ENCODE measurements at regions not wholly inside any gene's neighbourhood (a gene's known extent, or its start where the extent isn't known, plus 50 kb on each side); places are given as distances from the start of the nearest gene placed in this dataset.

DNA sequence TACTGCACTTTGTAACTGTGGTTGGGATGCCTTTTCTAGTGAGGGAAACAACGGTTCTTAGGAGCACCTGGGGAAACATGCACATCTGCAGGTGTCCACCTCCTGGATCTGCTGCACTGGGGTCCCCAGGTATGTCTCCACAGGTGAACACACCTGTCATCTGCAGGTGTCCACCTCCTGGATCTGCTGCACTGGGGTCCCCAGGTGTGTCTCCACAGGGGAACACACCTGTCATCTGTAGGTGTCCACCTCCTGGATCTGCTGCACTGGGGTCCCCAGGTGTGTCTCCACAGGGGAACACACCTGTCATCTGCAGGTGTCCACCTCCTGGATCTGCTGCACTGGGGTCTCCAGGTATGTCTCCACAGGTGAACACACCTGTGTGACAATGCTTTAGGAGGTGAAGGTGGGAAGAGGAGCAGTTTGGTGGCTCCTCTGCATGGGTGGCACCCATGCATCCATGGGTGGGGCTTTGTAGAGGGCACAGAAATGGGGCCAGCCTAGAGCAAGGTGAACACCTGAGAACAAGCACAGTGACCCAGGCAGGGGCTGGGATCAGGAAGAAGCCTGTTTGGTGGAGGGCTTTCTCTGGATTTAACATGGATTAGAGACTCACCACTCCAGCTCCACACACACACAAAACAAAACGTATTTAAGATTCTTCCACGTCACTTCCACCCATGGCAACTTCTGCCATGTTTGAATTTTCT is 206.0 kb upstream of the CDH4 start:
- ChIA-PET CTCF (no interaction called here), POLR2A (no interaction called here)
- Histone ChIP-seq H3K9me3 (ENCODE audit: control insufficient read depth, insufficient read depth, low read length) (no peaks in the 10 kb centered on the region; the same call in 1 of the 2 replicates), H3K4me3 (ENCODE audit: low read depth, low read length) (no peak overlapping the region), H3K27me3 (ENCODE audit: control insufficient read depth, insufficient read depth, low read length) (peaks cover 4% of the 10 kb centered on the region), H3K27ac (ENCODE audit: low read depth, low read length) (no peak overlapping the region)
- no peak for DNase-seq (ENCODE audit: low read depth, low spot score)
- TF ChIP-seq, protein P1, sequence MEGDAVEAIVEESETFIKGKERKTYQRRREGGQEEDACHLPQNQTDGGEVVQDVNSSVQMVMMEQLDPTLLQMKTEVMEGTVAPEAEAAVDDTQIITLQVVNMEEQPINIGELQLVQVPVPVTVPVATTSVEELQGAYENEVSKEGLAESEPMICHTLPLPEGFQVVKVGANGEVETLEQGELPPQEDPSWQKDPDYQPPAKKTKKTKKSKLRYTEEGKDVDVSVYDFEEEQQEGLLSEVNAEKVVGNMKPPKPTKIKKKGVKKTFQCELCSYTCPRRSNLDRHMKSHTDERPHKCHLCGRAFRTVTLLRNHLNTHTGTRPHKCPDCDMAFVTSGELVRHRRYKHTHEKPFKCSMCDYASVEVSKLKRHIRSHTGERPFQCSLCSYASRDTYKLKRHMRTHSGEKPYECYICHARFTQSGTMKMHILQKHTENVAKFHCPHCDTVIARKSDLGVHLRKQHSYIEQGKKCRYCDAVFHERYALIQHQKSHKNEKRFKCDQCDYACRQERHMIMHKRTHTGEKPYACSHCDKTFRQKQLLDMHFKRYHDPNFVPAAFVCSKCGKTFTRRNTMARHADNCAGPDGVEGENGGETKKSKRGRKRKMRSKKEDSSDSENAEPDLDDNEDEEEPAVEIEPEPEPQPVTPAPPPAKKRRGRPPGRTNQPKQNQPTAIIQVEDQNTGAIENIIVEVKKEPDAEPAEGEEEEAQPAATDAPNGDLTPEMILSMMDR (IDR thresholded peaks at IDR 0.05; ENCODE audit: low read depth, low read length): no peak

DNA sequence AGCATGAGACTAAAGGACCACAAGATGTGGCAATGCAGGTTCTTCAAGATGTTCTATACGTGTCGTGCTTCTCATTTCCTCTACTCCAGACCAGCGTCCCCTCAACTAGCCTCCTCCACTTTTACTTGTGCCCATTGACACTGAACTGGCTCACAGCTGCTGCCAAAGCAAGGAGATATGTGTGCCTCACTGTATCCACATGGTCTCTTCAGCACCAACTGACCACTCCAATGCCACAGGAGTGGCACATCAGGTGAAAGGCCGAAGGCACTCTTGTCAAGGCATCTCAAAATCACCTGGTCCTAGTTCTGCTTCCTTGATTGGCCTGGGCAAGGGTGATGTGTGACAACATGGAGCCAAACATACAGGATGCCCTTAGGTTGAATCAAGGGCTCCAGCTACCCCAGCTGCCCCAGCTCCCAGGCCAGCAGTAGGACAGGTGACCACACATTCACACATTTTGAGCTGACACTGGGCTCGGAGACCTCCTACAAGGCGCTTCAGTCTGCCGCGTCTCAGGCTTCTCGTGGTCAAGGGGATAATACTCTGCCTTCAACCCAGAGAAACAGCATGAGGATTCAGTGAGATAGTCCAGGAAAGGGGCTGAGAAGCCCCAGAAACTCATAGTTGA is 205.2 kb upstream of the CDH4 start:
- Histone ChIP-seq H3K27ac (ENCODE audit: low read depth, low read length) (no peak overlapping the region), H3K27me3 (ENCODE audit: control insufficient read depth, insufficient read depth, low read length) (peaks cover 4% of the 10 kb centered on the region), H3K9me3 (ENCODE audit: control insufficient read depth, insufficient read depth, low read length) (no peaks in the 10 kb centered on the region), H3K4me3 (ENCODE audit: low read depth, low read length) (no peak overlapping the region)
- DNase-seq (ENCODE audit: low read depth, low spot score): no peak
- ChIA-PET CTCF (no interaction called here), POLR2A (no interaction called here)
- TF ChIP-seq, protein P1 (IDR thresholded peaks at IDR 0.05; ENCODE audit: low read depth, low read length): no peak

GRCh38 chr20:61047515-61047914 is 204.5 kb upstream of the CDH4 start:
- no peak for DNase-seq (ENCODE audit: low read depth, low spot score)
- H3K4me3 ChIP-seq (ENCODE audit: low read depth, low read length): no peak overlapping the region
- H3K27me3 ChIP-seq (ENCODE audit: control insufficient read depth, insufficient read depth, low read length): peaks cover 4% of the 10 kb centered on the region
- no peaks in the 10 kb centered on the region for H3K9me3 ChIP-seq (ENCODE audit: control insufficient read depth, insufficient read depth, low read length)
- H3K27ac ChIP-seq (ENCODE audit: low read depth, low read length): no peak overlapping the region
- CTCF ChIA-PET: no interaction called here
- POLR2A ChIA-PET: no interaction called here
- TF ChIP-seq, protein P1 (IDR thresholded peaks at IDR 0.05; ENCODE audit: low read depth, low read length): no peak

- TF ChIP-seq, protein P1 (IDR thresholded peaks at IDR 0.05; ENCODE audit: low read depth, low read length): no peak
- no peak overlapping the region for H3K27ac ChIP-seq (ENCODE audit: low read depth, low read length)
- no peak for DNase-seq (ENCODE audit: low read depth, low spot score)
- H3K27me3 ChIP-seq (ENCODE audit: control insufficient read depth, insufficient read depth, low read length): peaks cover 8% of the 10 kb centered on the region
- POLR2A ChIA-PET: no interaction called here
- H3K9me3 ChIP-seq (ENCODE audit: control insufficient read depth, insufficient read depth, low read length): no peaks in the 10 kb centered on the region
- CTCF ChIA-PET: no interaction called here
- no peak overlapping the region for H3K4me3 ChIP-seq (ENCODE audit: low read depth, low read length)
Measured at GRCh38 chr20:61048302-61048701, 203.8 kb upstream of the CDH4 start.

DNA sequence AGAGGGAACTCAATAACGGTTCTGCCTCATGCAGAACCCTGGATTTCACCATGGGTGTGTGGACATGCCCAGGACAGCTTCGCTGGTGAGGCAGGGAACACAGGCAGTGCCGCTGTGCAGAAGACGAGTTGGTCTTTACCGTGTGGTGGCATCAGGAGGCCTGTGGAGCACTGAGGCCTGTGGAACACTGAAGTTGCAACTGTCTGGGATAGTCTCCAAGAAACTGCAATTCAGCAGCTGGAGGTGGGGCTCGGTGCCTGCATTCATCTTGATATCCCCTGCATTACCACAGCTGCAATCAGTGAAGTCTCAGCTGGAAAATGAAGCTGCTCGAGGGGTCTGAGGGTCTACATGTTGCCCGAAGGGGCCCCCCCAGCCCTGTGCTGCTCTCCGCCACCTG is 202.4 kb upstream of the CDH4 start:
- H3K4me3 ChIP-seq (ENCODE audit: low read depth, low read length): no peak overlapping the region
- TF ChIP-seq, protein P1 (IDR thresholded peaks at IDR 0.05; ENCODE audit: low read depth, low read length): no peak
- H3K9me3 ChIP-seq (ENCODE audit: control insufficient read depth, insufficient read depth, low read length): no peaks in the 10 kb centered on the region
- ChIA-PET POLR2A (no interaction called here), CTCF (no interaction called here)
- peaks cover 8% of the 10 kb centered on the region for H3K27me3 ChIP-seq (ENCODE audit: control insufficient read depth, insufficient read depth, low read length)
- H3K27ac ChIP-seq (ENCODE audit: low read depth, low read length): no peak overlapping the region
- no peak for DNase-seq (ENCODE audit: low read depth, low spot score)

Measured in AG04450 (cell line).